HG02840 (cell line): ENCODE measurements at regions not wholly inside any gene's neighbourhood (a gene's known extent, or its start where the extent isn't known, plus 50 kb on each side); places are given as distances from the start of the nearest gene placed in this dataset.
"Not testable (repeated sequence)": the region's sequence is repeated elsewhere in the genome, so short reads cannot be mapped to it uniquely, and the experiment has no call there.

ENCODE experiments used
- ATAC-seq: cut with Tn5 transposase; IDR thresholded peaks from one replicate; pipeline ENCODE4 v1.9.1; 2021; ENCODE audit warnings: mild to moderate bottlenecking, moderate library complexity, moderate number of reproducible peaks; ENCODE audit not compliant: unreplicated experiment, low FRiP score

- ATAC-seq = no peak
These were observed 277.7 kb upstream of the ZNF32 start for GRCh38 chr10:43926371-43926770.

GRCh38 chr10:43925793-43926192 lies 277.1 kb upstream of the ZNF32 start:
- ATAC-seq = no peak

- ATAC-seq = no peak
These were observed 274.6 kb upstream of the ZNF32 start for GRCh38 chr10:43923328-43923727.

GRCh38 chr10:43922335-43923280 lies 273.9 kb upstream of the ZNF32 start:
- ATAC-seq = no peak

- ATAC-seq = no peak
These were observed 273.2 kb upstream of the ZNF32 start for GRCh38 chr10:43921881-43922280.

- no peak for ATAC-seq
These were observed 272.8 kb upstream of the ZNF32 start for GRCh38 chr10:43921478-43921877.

GRCh38 chr10:43920236-43920758 lies 271.6 kb upstream of the ZNF32 start:
- ATAC-seq = not testable (repeated sequence)

- ATAC-seq = no peak
These were observed 265.1 kb upstream of the ZNF32 start for GRCh38 chr10:43913676-43914235.

- ATAC-seq = no peak
These were observed 263.8 kb upstream of the ZNF32 start for GRCh38 chr10:43912469-43912868.

GRCh38 chr10:43906490-43906889 lies 257.8 kb upstream of the ZNF32 start:
- no peak for ATAC-seq

- ATAC-seq = no peak
These were observed 257.0 kb upstream of the ZNF32 start for GRCh38 chr10:43905512-43906236.

GRCh38 chr10:43904844-43905243 lies 256.2 kb upstream of the ZNF32 start:
- ATAC-seq = no peak

GRCh38 chr10:43904301-43904700 lies 255.6 kb upstream of the ZNF32 start:
- no peak for ATAC-seq

GRCh38 chr10:43903451-43903850 lies 254.8 kb upstream of the ZNF32 start:
- no peak for ATAC-seq

GRCh38 chr10:43902842-43903241 lies 254.2 kb upstream of the ZNF32 start:
- ATAC-seq = no peak

- no peak for ATAC-seq
These were observed 253.2 kb upstream of the ZNF32 start for GRCh38 chr10:43901744-43902504.

GRCh38 chr10:43901302-43901701 lies 252.6 kb upstream of the ZNF32 start:
- no peak for ATAC-seq

- no peak for ATAC-seq
These were observed 251.9 kb upstream of the ZNF32 start for GRCh38 chr10:43900571-43900970.

- ATAC-seq = no peak
These were observed 250.7 kb upstream of the ZNF32 start for GRCh38 chr10:43899224-43899959.

- no peak for ATAC-seq
These were observed 249.9 kb upstream of the ZNF32 start for GRCh38 chr10:43898592-43898991.
